A673 (cell line): ENCODE measurements at regions not wholly inside any gene's neighbourhood (a gene's known extent, or its start where the extent isn't known, plus 50 kb on each side); places are given as distances from the start of the nearest gene placed in this dataset.

ENCODE experiments used
- CTCF ChIP-seq: fragments of 300-800, 200-600 bp; sonication (generic); conservative IDR thresholded peaks from 2 replicates; pipeline ENCODE4 v1.5.1; 2017; ENCODE audit warnings: low read depth, mild to moderate bottlenecking, antibody characterized with exemption, low read length, moderate library complexity, mixed read lengths
- EZH2 ChIP-seq: fragments of 200-600 bp; sonication (generic); IDR thresholded peaks from 2 replicates; pipeline ENCODE4 v1.6.1; 2017; ENCODE audit warnings: borderline replicate concordance, low read depth, mild to moderate bottlenecking, mixed read lengths, antibody characterized with exemption, low read length; ENCODE audit not compliant: poor library complexity, severe bottlenecking

- TF ChIP-seq CTCF (no peak), EZH2 (no peak)
Measured at GRCh38 chr9:108290839-108291585, 564.8 kb downstream of the ACTL7B start.
